Transverse colon (tissue), 4 donors: ENCODE measurements at regions not wholly inside any gene's neighbourhood (a gene's known extent, or its start where the extent isn't known, plus 50 kb on each side); places are given as distances from the start of the nearest gene placed in this dataset.

Source experiments
- DNase-seq: peaks from one replicate; pipeline ENCODE4 v3.0.0-alpha.2; 2019
- H3K27ac ChIP-seq, 4 donors: fragments of 200-600 bp; sonication (generic); 2 replicates each; pipeline ENCODE4 v1.5.1; 2016 to 2018; ENCODE audit warnings: inconsistent platforms in 4 of 4
- H3K27me3 ChIP-seq: fragments of 200-600 bp; sonication (generic); 2 replicates; pipeline ENCODE4 v1.5.1; 2017; ENCODE audit warnings: inconsistent platforms
- H3K36me3 ChIP-seq, 4 donors: fragments of 200-600 bp; sonication (generic); 2 replicates each; pipeline ENCODE4 v1.5.1; 2017 to 2019; ENCODE audit warnings: inconsistent platforms in 4 of 4
- H3K4me1 ChIP-seq, 4 donors: fragments of 200-600 bp; sonication (generic); 2 replicates each; pipeline ENCODE4 v1.5.1; 2017 to 2020; ENCODE audit warnings: inconsistent platforms in 4 of 4
- H3K4me3 ChIP-seq, 4 donors: fragments of 200-600 bp; sonication (generic); 1 replicate in 1 of 4; 2 replicates in 3 of 4; pipeline versions ENCODE4 v1.5.1 to v1.6.1; 2017 to 2019; ENCODE audit warnings: inconsistent platforms in 4 of 4
- H3K9me3 ChIP-seq, 2 donors: fragments of 200-600 bp; sonication (generic); 2 replicates each; pipeline ENCODE4 v1.5.1; 2017 to 2019; ENCODE audit warnings: inconsistent platforms in 2 of 2
- CTCF ChIP-seq, 5 experiments: fragments of 200-600 bp in 3 of 5; fragments of 450-650 bp in 2 of 5; sonication (generic) in 3 of 5; IDR thresholded peaks; 1 replicate in 2 of 5; 2 replicates in 3 of 5; pipeline ENCODE4 v1.5.1; 2016 to 2017; ENCODE audit warnings: antibody characterized with exemption in 5 of 5, inconsistent platforms in 3 of 5, mild to moderate bottlenecking in 2 of 5, moderate library complexity in 1 of 5
- EP300 ChIP-seq: sonication (generic); formaldehyde crosslinking; IDR thresholded peaks from one replicate; pipeline ENCODE4 v1.6.1; 2017; ENCODE audit warnings: antibody characterized with exemption, low read depth
- POLR2A ChIP-seq: fragments of 450-650 bp; IDR thresholded peaks from one replicate; pipeline ENCODE4 v1.6.1; 2016; ENCODE audit warnings: antibody characterized with exemption, mild to moderate bottlenecking, moderate library complexity
- POLR2AphosphoS5 ChIP-seq, 3 donors: sonication (generic); formaldehyde crosslinking; IDR thresholded peaks; one replicate each; pipeline ENCODE4 v1.6.1; 2016; ENCODE audit warnings: antibody characterized with exemption in 3 of 3
- WGBS, 2 donors: methylation state at CpG; one replicate each; pipeline ENCODE4 v1.1.5; 2018; ENCODE audit warnings: low coverage in 1 of 2; 5-methylcytosine and 5-hydroxymethylcytosine counted together
- in situ Hi-C, 4 donors: fragments of 200-750 bp; cut with MboI; loops; one replicate each; pipeline versions ENCODE4 v1.15.0 to v1.15.1; 2017; ENCODE audit warnings: low sequenced_read_pairs in 3 of 4, low pct_ligation_motif_present in 1 of 4, low pct_unique_long_range_greater_than_20kb in 1 of 4
- intact Hi-C: fragments of 100-400 bp; cut with DNase I; formaldehyde crosslinking; loops from one replicate; pipeline ENCODE4 v1.15.1; 2023; ENCODE audit warnings: low total_unique reads

DNA sequence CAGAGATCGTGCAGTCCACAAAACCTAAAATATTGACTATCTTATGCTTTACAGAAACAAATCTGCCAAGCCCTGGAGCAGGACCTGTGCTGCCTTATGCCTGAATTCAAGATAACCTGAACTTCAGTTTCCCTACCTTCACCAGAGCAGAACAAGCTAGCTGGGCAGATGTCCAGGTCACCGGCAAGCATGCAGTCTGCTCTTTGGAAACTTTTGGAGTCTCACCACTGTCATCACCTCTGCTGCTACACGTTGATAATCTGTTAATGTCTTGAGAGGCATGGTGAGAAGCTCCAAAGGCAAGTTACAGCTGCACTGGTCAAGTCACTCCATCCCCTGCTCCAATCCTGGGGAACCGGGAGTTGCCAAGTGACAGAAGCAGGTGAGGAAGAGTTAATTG is 354.2 kb downstream of the RBM43 start:
- Histone ChIP-seq H3K4me3 (no peak overlapping the region), H3K4me1 (no peaks in the 10 kb centered on the region), H3K36me3 (no peaks in the 10 kb centered on the region), H3K27ac (no peak overlapping the region), H3K9me3 (no peaks in the 10 kb centered on the region), H3K27me3 (no peaks in the 10 kb centered on the region)
- TF ChIP-seq CTCF (IDR thresholded peaks at IDR 0.05) (no peak), EP300 (no peak), POLR2A (no peak), POLR2AphosphoS5 (IDR thresholded peaks at IDR 0.05) (no peak)
- in situ Hi-C loops = no loop called here
- intact Hi-C loops = no loop called here
- no peak for DNase-seq
- WGBS, 2 donors = 67 to 72% methylated on average over 2 to 4 of the region's 4 CpGs

DNA sequence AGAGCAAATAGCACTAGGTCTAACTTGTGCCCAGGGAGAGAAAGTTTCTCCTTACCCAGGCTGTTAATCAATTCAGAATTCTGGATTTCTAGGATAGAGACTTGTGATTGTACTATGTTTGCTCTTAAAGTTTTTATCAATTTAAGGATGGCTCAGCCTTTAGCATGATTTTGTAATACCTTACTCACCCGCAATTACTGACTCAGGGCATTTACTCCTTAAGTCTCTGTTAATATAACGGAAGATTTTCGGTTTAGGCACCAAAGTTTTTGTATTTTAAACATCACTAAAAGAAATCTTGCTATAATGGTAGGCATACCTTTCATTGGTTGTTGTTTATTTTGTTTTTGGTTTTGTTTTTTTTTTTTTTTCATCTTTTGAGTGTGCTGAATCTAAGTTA is 358.2 kb downstream of the RBM43 start:
- 86% methylated on average over 3 of the region's 3 CpGs for WGBS, 2 donors
- in situ Hi-C loops = no loop called here
- H3K27ac ChIP-seq = no peak overlapping the region
- no peak overlapping the region for H3K4me3 ChIP-seq
- H3K9me3 ChIP-seq = no peaks in the 10 kb centered on the region
- intact Hi-C loops = no loop called here
- H3K27me3 ChIP-seq = no peaks in the 10 kb centered on the region
- H3K4me1 ChIP-seq = no peaks in the 10 kb centered on the region
- TF ChIP-seq EP300 = no peak
- TF ChIP-seq POLR2AphosphoS5 (IDR thresholded peaks at IDR 0.05) = no peak
- no peak for TF ChIP-seq CTCF (IDR thresholded peaks at IDR 0.05)
- TF ChIP-seq POLR2A = no peak
- H3K36me3 ChIP-seq = no peaks in the 10 kb centered on the region
- no peak for DNase-seq

DNA sequence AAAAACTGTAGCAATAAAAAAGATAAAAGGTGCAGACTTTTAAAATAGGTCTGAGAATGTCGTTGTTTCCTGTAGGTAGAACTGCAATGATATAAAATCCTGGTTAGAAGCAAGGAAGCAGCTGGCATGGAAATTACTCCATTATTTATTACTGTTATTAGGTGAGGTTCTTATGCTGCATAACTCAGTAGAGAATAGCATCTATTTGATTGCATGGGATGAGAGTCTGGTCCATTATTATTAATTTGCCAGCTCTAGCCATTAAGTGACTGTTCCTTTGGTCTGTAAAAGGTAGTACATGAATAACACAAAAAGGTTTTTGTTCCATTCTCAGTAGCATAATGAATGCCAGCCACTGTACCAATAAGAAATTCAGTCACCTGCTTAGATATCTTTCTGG is 358.6 kb downstream of the RBM43 start:
- Histone ChIP-seq H3K9me3 (no peaks in the 10 kb centered on the region), H3K27ac (no peak overlapping the region), H3K4me1 (no peaks in the 10 kb centered on the region), H3K36me3 (no peaks in the 10 kb centered on the region), H3K27me3 (no peaks in the 10 kb centered on the region), H3K4me3 (no peak overlapping the region)
- no peak for TF ChIP-seq CTCF (IDR thresholded peaks at IDR 0.05)
- no peak for TF ChIP-seq POLR2AphosphoS5 (IDR thresholded peaks at IDR 0.05)
- TF ChIP-seq POLR2A = no peak
- TF ChIP-seq EP300 = no peak
- WGBS, 2 donors = 0 to 18% methylated on average over 1 of the region's 1 CpG
- no peak for DNase-seq
- intact Hi-C loops (no loop called here), in situ Hi-C loops (no loop called here)

DNA sequence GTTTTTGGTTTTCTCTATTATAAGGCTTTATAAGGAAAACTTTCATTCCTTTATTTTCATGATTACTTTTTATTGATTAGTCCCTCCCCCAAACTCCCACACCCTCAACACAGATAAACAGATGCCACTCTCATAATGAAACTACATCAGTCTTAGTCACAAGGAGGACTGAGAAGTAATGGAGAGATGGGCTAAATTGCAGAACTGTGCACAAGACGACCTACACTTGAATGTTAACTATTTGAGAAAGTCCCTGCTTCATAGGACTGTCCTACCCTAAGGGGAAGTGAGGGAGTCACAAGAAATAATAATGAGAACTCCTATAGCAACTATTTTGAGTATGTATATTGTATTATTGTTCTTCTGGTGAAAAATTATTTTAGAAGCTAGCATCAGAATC is 360.8 kb downstream of the RBM43 start:
- Histone ChIP-seq H3K27me3 (no peaks in the 10 kb centered on the region), H3K4me3 (no peak overlapping the region), H3K9me3 (no peaks in the 10 kb centered on the region), H3K36me3 (no peaks in the 10 kb centered on the region), H3K27ac (no peak overlapping the region), H3K4me1 (no peaks in the 10 kb centered on the region)
- no peak for DNase-seq
- no peak for TF ChIP-seq POLR2AphosphoS5 (IDR thresholded peaks at IDR 0.05)
- no peak for TF ChIP-seq CTCF (IDR thresholded peaks at IDR 0.05)
- no peak for TF ChIP-seq POLR2A
- no peak for TF ChIP-seq EP300
- in situ Hi-C loops = no loop called here
- intact Hi-C loops = no loop called here
- WGBS, 2 donors = 54 to 60% methylated on average over 1 of the region's 1 CpG
